RKO (cell line): ENCODE measurements at regions not wholly inside any gene's neighbourhood (a gene's known extent, or its start where the extent isn't known, plus 50 kb on each side); places are given as distances from the start of the nearest gene placed in this dataset.
A peak's percentile ranks its signal among the peaks of the same experiment; 100 is the strongest.
"Not testable (repeated sequence)": the region's sequence is repeated elsewhere in the genome, so short reads cannot be mapped to it uniquely, and the experiment has no call there.

Experiments used
- DNase-seq: peaks from one replicate; pipeline ENCODE4 v3.0.0-alpha.2; 2016; ENCODE audit warnings: low spot score

GRCh38 chr7:156515911-156516790 lies 124.4 kb upstream of the RNF32 start:
- no peak for DNase-seq

- no peak for DNase-seq
Measured at GRCh38 chr7:156514851-156515250, 125.7 kb upstream of the RNF32 start.

DNA sequence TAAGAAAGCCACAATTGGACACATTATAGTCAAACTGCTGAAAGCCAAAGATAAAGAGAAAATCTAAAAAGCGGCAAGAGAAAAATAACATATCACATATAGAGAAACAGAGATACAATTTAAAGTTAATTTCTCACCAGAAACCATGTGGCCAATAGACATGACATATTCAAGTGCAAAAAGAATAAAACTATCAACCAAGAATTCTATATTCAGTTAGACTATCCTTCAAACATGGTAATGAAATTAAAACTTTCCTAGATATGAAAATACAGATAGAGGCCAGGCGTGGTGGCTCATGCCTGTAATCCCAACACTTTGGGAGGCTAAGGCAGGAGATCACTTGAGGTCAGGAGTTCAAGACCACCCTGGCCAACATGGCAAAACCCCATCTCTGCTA lies 129.1 kb upstream of the RNF32 start:
- DNase-seq = no peak

DNA sequence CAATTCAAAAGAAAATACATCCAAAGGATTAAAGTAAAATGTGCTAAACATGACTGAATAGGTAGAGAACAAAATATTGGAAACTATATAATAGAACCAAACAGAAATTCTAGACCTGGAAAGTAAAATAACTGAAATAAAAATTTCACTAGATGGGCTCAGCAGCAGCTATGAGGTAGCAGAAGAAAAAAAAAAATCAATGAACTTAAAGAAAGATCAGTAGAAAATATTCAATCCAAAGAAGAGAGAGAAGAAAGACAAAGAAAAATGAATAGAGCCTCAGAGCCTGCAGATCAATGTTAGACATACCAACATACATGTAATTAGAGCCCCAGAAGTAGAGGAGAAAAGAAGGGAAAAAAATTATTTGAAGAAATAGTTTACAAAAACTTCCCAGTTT lies 129.6 kb upstream of the RNF32 start:
- no peak for DNase-seq

- no peak for DNase-seq
Measured at GRCh38 chr7:156509216-156509615, 131.4 kb upstream of the RNF32 start.

GRCh38 chr7:156505876-156506275 lies 134.7 kb upstream of the RNF32 start:
- DNase-seq = no peak

DNA sequence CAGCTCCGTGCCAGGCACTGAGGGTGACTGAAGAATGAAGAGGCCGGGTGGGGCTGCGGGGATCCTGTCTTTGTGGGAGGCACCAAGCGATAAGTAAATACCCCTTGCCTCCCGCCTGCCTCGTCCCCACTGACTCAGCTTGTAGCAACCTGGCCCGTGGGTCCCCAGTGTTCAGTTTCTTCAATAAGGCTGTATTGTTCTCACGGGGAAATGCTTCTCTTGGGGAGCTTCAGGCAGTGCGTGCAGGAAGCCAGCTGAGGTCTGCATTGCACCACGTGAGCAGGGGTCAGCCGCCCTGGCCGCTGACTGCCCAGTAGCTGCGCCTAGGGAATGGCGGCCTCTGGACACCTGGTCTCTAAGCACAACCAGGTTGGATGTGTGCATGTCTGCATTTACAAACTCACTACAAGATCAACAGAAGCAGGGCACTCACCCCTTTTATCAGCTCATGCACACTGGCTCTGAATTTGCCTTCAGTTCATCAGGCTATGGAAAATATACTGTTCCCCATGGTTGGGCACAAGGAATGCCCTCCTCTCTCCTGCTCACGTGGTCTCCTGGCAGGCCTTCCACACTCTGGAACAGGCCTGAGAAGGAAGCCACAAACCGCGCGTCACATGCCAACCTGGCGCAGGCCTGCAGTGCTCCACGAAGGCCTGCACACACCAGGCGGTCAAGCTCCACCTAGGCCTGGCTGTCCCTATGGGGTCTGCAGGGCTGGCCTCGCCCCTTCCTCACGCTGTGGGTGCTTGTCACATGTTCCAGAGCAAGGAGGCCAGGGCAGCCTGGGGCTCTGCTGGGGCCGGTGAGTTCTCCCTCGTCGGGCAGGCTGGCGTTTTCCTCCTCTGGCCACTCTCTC lies 135.7 kb upstream of the RNF32 start:
- no peak for DNase-seq

DNA sequence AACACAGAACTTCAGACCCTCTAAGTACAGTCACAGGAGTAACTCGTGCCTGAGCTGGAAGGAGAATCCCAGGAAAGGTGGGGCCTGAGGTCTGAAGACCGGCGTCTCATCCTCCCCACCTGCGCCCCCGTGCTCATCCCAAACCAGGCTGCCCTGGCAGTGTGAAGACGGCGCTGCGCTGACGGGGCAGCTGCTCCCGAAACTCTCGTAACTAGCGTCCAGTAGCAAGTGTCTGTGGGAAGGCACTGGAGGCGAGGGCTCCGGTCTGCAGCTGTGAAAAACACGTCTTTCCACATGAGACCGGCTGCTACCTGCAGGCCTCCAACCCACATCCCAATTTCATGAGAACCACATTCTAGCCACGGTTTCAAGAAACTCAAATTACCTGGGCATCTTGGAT lies 136.6 kb upstream of the RNF32 start:
- no peak for DNase-seq

DNA sequence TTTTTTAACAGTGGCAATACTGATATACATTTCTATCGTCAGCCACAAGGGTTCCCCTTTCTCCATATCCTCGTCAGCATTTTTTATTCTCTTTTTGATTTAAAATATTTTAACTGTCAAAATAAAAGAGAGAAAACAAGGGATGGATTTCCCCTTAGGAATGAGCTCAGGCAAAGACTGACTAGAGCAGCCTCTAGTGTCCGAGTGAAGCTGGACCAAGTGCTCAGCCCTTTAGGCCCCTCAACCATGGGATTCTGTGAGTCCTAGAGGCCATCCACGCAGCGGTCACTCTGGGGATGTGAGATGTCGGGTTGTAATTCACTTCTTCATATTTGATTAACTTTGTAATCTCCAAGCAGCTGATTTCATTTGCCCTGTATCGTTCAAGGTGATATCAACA lies 137.4 kb upstream of the RNF32 start:
- DNase-seq = no peak

- DNase-seq = not testable (repeated sequence)
Measured at GRCh38 chr7:156501815-156502214, 138.8 kb upstream of the RNF32 start.

- DNase-seq = no peak
Measured at GRCh38 chr7:156499247-156499881, 141.2 kb upstream of the RNF32 start.

DNA sequence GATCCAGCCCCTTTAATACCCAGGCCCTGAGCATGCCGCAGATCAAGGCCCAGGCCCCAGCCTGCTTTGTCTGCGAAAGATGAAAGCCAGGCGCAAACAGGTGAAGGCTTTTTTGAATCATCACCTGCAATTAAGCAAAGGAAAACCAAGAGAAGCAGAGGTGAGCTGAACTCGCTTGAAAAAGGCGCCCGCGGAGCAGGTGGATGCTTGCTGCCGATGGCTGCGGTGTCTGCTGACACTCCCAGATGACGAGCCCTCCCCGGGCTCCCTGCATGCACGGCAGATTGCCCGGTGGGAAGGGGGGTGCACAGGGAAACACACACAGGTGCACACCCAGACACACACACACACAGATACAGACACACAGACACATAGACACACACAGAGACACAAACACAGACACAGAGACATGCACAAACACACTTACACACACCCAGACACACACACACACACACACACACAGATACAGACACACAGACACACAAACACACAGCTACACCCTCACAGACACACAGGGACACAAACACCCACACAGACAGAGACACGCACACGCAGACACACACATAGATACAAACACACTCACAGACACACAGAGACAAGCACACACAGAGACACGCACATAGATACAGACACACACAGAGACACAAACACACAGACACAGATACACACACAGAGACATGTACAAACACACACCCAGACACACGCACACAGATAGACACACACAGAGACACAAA lies 142.6 kb upstream of the RNF32 start:
- DNase-seq = no peak

DNA sequence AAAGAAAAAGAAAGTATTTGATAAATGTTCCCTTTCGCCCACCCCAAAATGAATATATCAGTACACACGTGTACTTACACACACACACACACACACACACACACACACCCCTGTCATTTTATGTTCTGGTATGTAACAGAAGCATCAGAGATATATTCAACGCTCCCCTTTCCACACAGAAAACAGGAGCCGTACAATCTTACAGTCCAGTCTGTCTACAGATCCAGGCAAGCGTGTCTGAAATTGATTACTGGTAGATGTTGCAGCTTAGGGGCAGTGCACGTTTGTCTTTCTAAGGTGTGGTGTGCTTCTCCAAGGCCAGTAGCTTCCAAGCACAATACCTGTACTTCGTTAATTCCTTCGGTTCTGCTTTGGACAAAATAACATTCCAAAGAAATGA lies 143.7 kb upstream of the RNF32 start:
- no peak for DNase-seq

- DNase-seq = no peak
Measured at GRCh38 chr7:156496363-156496769, 144.2 kb upstream of the RNF32 start.

GRCh38 chr7:156494960-156495359 lies 145.6 kb upstream of the RNF32 start:
- DNase-seq = no peak

DNA sequence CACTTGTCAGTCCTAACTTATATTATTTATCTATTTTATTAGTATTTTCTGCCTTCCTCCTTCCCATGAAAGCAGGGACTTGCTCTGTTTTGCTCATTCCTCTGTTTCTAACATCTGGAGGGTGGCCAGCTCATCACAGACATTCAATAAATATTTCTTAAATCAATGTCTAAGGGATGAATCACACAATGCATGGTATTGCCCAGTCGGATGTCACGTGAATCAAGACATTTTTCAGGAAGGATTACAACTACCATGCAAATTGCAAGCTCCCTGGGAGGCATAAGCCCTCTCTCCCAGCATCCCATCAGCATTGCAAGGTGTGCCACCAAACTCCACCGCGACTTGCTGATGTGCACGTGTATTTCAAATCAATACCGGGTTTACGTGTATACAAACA lies 146.6 kb upstream of the RNF32 start:
- DNase-seq = peak; percentile 37

DNA sequence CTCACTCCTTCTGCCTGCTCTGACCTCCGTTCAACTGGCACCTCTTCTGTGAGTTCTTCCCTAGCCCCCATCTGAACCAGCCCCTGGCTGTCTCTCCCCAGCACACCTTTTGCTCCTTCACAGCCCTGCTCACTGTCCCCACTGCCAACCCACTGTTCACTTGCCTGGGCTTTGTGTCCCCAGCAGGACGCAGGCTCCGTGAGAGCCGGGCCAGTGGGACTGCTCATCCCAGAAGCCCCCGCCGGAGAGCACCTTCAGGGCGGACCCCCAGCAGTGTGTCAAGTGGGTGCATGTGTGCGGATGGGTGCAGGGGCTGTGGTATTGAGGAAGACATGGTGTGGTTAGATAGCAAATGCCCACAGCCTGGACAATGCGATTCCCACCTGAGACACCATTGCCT lies 148.4 kb upstream of the RNF32 start:
- no peak for DNase-seq

- no peak for DNase-seq
Measured at GRCh38 chr7:156491435-156491834, 149.1 kb upstream of the RNF32 start.

- no peak for DNase-seq
Measured at GRCh38 chr7:156490021-156490800, 150.4 kb upstream of the RNF32 start.

- DNase-seq = no peak
Measured at GRCh38 chr7:156487811-156488533, 152.6 kb upstream of the RNF32 start.

DNA sequence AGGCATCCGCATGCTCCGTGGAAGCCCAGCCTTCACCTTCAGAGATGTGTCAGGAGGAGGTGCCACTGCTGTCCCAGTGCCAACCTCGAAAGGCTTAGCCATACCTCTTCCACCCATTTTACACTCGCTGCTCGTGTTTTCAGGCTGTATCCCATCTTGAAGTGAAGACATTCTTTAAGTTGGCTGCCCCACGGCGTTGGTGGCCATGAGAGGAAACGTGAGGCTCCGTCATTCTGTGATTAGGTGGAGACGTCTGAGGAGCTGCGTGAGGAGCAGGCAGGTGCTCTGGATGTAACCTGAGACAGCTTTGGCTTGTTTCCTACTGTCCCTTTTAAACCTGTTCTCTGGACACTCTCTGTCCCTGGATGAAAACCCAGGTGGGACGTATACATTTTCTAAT lies 159.9 kb upstream of the RNF32 start:
- DNase-seq = no peak
